Ecto neural progenitor cell (in vitro differentiated cells): ENCODE measurements at regions not wholly inside any gene's neighbourhood (a gene's known extent, or its start where the extent isn't known, plus 50 kb on each side); places are given as distances from the start of the nearest gene placed in this dataset.

Experiments used
- DNase-seq: peaks from one replicate; pipeline ENCODE4 v3.0.0-alpha.2; 2018; ENCODE audit warnings: low spot score

GRCh38 chr21:32134441-32135130 is 144.3 kb downstream of the MIS18A start:
- peak; percentile 29 for DNase-seq

- DNase-seq, result no peak
Measured at GRCh38 chr21:32132881-32133280, 146.0 kb downstream of the MIS18A start.

- DNase-seq, result no peak
Measured at GRCh38 chr21:32132409-32132808, 146.4 kb downstream of the MIS18A start.

GRCh38 chr21:32131960-32132359 is 146.9 kb downstream of the MIS18A start:
- no peak for DNase-seq

- no peak for DNase-seq
Measured at GRCh38 chr21:32131164-32131563, 147.7 kb downstream of the MIS18A start.

- DNase-seq, result no peak
Measured at GRCh38 chr21:32130031-32130891, 148.6 kb downstream of the MIS18A start.

- DNase-seq, result no peak
Measured at GRCh38 chr21:32127081-32127480, 151.8 kb downstream of the MIS18A start.

- no peak for DNase-seq
Measured at GRCh38 chr21:32122082-32122481, 156.8 kb downstream of the MIS18A start.

GRCh38 chr21:32120230-32120629 is 158.6 kb downstream of the MIS18A start:
- DNase-seq, result no peak

GRCh38 chr21:32119811-32120210 is 159.0 kb downstream of the MIS18A start:
- no peak for DNase-seq

- DNase-seq, result no peak
Measured at GRCh38 chr21:32119389-32119788, 159.5 kb downstream of the MIS18A start.

GRCh38 chr21:32114419-32115035 is 164.3 kb downstream of the MIS18A start:
- DNase-seq, result no peak

- no peak for DNase-seq
Measured at GRCh38 chr21:32113486-32113885, 165.4 kb downstream of the MIS18A start.

GRCh38 chr21:32112195-32112594 is 166.7 kb downstream of the MIS18A start:
- no peak for DNase-seq

GRCh38 chr21:32108566-32108965 is 170.3 kb downstream of the MIS18A start:
- no peak for DNase-seq

- no peak for DNase-seq
Measured at GRCh38 chr21:32103361-32103760, 175.5 kb downstream of the MIS18A start.

GRCh38 chr21:32102426-32102825 is 176.4 kb downstream of the MIS18A start:
- no peak for DNase-seq

GRCh38 chr21:32101277-32101676 is 177.6 kb downstream of the MIS18A start:
- no peak for DNase-seq

- DNase-seq, result no peak
Measured at GRCh38 chr21:32100423-32100822, 178.4 kb downstream of the MIS18A start.

GRCh38 chr21:32099812-32100416 is 178.9 kb downstream of the MIS18A start:
- DNase-seq, result no peak

- peak; percentile 64 for DNase-seq
Measured at GRCh38 chr21:32096411-32096810, 182.4 kb downstream of the MIS18A start.

GRCh38 chr21:32094804-32095203 is 184.0 kb downstream of the MIS18A start:
- no peak for DNase-seq
